ENCODE measurements at regions not wholly inside any gene's neighbourhood (a gene's known extent, or its start where the extent isn't known, plus 50 kb on each side); places are given as distances from the start of the nearest gene placed in this dataset.
"Not testable (repeated sequence)": the region's sequence is repeated elsewhere in the genome, so short reads cannot be mapped to it uniquely, and the experiment has no call there.

- no peak for DNase-seq
These were observed 598.0 kb upstream of the API5 start for GRCh38 chr11:42713753-42714152.

- DNase-seq, result no peak
These were observed 590.9 kb upstream of the API5 start for GRCh38 chr11:42720716-42721563.

GRCh38 chr11:42727879-42728278 is 583.9 kb upstream of the API5 start:
- DNase-seq, result no peak

- no peak for DNase-seq
These were observed 549.4 kb upstream of the API5 start for GRCh38 chr11:42762348-42762747.

- no peak for DNase-seq
These were observed 546.9 kb upstream of the API5 start for GRCh38 chr11:42764936-42765335.

GRCh38 chr11:42768576-42768975 is 543.2 kb upstream of the API5 start:
- DNase-seq, result no peak

GRCh38 chr11:42770444-42771065 is 541.2 kb upstream of the API5 start:
- peak in 11 of 56 donors; percentile 1 to 39 (median 9) for DNase-seq

- no peak for DNase-seq
These were observed 538.9 kb upstream of the API5 start for GRCh38 chr11:42772886-42773285.

- no peak for DNase-seq
These were observed 538.1 kb upstream of the API5 start for GRCh38 chr11:42773729-42774128.

GRCh38 chr11:42774567-42774966 is 537.2 kb upstream of the API5 start:
- DNase-seq, result no peak

GRCh38 chr11:42777776-42778175 is 534.0 kb upstream of the API5 start:
- DNase-seq, result no peak

- DNase-seq, result no peak
These were observed 533.6 kb upstream of the API5 start for GRCh38 chr11:42778193-42778592.

GRCh38 chr11:42779555-42779954 is 532.2 kb upstream of the API5 start:
- peak in 5 of 56 donors; percentile 1 to 35 (median 12) for DNase-seq

GRCh38 chr11:42786981-42787380 is 524.8 kb upstream of the API5 start:
- DNase-seq, result no peak

- not testable (repeated sequence) for DNase-seq
These were observed 516.3 kb upstream of the API5 start for GRCh38 chr11:42795483-42795882.

GRCh38 chr11:42800041-42800440 is 511.8 kb upstream of the API5 start:
- DNase-seq, result no peak

GRCh38 chr11:42802201-42802899 is 509.4 kb upstream of the API5 start:
- DNase-seq, result no peak

GRCh38 chr11:42806191-42806590 is 505.6 kb upstream of the API5 start:
- no peak for DNase-seq

GRCh38 chr11:42812361-42812760 is 499.4 kb upstream of the API5 start:
- no peak for DNase-seq

GRCh38 chr11:42812960-42813359 is 498.8 kb upstream of the API5 start:
- DNase-seq, result no peak

GRCh38 chr11:42816471-42816870 is 495.3 kb upstream of the API5 start:
- DNase-seq, result no peak

- no peak for DNase-seq
These were observed 492.7 kb upstream of the API5 start for GRCh38 chr11:42819126-42819525.
